Calu3 (cell line): ENCODE measurements at regions not wholly inside any gene's neighbourhood (a gene's known extent, or its start where the extent isn't known, plus 50 kb on each side); places are given as distances from the start of the nearest gene placed in this dataset.
"Not testable (repeated sequence)": the region's sequence is repeated elsewhere in the genome, so short reads cannot be mapped to it uniquely, and the experiment has no call there.

Source experiments
- BruUV-seq: library from RNA; stranded (reverse); fragments of 400-500 nt; replicated peaks from 2 replicates; lab custom pipeline; 2021; lab: Mats Ljungman, UMichigan
- CTCF ChIA-PET: fragments of 300-600 bp; sonication (Branson Sonifier 250); formaldehyde crosslinking; loops from one replicate; lab custom pipeline; 2022; ENCODE audit warnings: antibody characterized with exemption; lab: Charles Lee
- DNase-seq: peaks from one replicate; pipeline ENCODE4 v3.0.0; 2022
- H3K27ac Mint-ChIP-seq: one replicate; pipeline ENCODE4 v1.8.0; 2022; ENCODE audit warnings: mixed read lengths; ENCODE audit not compliant: unreplicated experiment
- H3K27me3 Mint-ChIP-seq: one replicate; pipeline ENCODE4 v1.8.0; 2022; ENCODE audit warnings: mixed read lengths; ENCODE audit not compliant: unreplicated experiment
- H3K36me3 Mint-ChIP-seq: one replicate; pipeline ENCODE4 v1.8.0; 2022; ENCODE audit warnings: mild to moderate bottlenecking, moderate library complexity, mixed read lengths; ENCODE audit not compliant: insufficient read depth, unreplicated experiment
- H3K4me1 Mint-ChIP-seq: one replicate; pipeline ENCODE4 v1.8.0; 2022; ENCODE audit warnings: mild to moderate bottlenecking, low read depth, mixed read lengths; ENCODE audit not compliant: unreplicated experiment
- H3K4me3 Mint-ChIP-seq: one replicate; pipeline ENCODE4 v1.8.0; 2022; ENCODE audit warnings: mild to moderate bottlenecking, low read depth, moderate library complexity, mixed read lengths; ENCODE audit not compliant: unreplicated experiment
- H3K9me3 Mint-ChIP-seq: one replicate; pipeline ENCODE4 v1.8.0; 2022; ENCODE audit warnings: low read depth, mixed read lengths; ENCODE audit not compliant: unreplicated experiment
- CTCF ChIP-seq: fragments of 200-600 bp; IDR thresholded peaks from one replicate; pipeline ENCODE4 v1.8.0; 2022; ENCODE audit warnings: antibody characterized with exemption; ENCODE audit not compliant: unreplicated experiment
- intact Hi-C: fragments of 100-400 bp; cut with micrococcal nuclease; formaldehyde crosslinking; loops from one replicate; pipeline ENCODE4 v1.10.0; 2022; ENCODE audit not compliant: unreplicated experiment

GRCh38 chr4:15202481-15202880 lies 200.2 kb downstream of the CPEB2 start:
- CTCF ChIA-PET = no interaction called here
- TF ChIP-seq CTCF = no peak

DNA sequence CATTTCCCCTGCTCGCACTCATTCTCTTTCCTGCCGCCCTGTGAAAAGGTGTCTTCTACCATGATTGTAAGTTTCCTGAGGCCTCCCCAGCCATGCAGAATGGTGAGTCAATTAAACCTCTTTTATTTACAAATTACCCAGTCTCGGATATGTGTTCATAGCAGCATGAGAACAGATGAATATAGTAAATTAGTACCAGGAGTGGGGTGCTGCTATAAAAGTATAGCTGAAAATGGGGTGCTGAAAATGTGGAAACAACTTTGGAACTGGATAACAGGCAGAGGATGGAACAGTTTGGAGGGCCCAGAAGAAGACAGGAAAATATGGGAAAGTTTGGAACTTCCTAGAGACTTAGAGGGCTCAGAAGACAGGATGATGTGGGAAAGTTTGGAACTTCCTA lies 204.2 kb downstream of the CPEB2 start:
- DNase-seq, H3K4me3 Mint-ChIP-seq, BruUV-seq, intact Hi-C loops, H3K36me3 Mint-ChIP-seq, H3K4me1 Mint-ChIP-seq, CTCF ChIA-PET, H3K9me3 Mint-ChIP-seq, H3K27me3 Mint-ChIP-seq, H3K27ac Mint-ChIP-seq: not testable (repeated sequence)

More at GRCh38 chr4:15202481-15202880, 200.2 kb downstream of the CPEB2 start:
- no peak for DNase-seq
- no peak overlapping the region for H3K27ac Mint-ChIP-seq
- peaks cover 7% of the 10 kb centered on the region for H3K9me3 Mint-ChIP-seq
- no TSS peak for BruUV-seq
- H3K27me3 Mint-ChIP-seq = no peaks in the 10 kb centered on the region
- H3K4me3 Mint-ChIP-seq = no peak overlapping the region
- intact Hi-C loops = no loop called here
- H3K36me3 Mint-ChIP-seq = no peaks in the 10 kb centered on the region
- H3K4me1 Mint-ChIP-seq = no peaks in the 10 kb centered on the region

DNA sequence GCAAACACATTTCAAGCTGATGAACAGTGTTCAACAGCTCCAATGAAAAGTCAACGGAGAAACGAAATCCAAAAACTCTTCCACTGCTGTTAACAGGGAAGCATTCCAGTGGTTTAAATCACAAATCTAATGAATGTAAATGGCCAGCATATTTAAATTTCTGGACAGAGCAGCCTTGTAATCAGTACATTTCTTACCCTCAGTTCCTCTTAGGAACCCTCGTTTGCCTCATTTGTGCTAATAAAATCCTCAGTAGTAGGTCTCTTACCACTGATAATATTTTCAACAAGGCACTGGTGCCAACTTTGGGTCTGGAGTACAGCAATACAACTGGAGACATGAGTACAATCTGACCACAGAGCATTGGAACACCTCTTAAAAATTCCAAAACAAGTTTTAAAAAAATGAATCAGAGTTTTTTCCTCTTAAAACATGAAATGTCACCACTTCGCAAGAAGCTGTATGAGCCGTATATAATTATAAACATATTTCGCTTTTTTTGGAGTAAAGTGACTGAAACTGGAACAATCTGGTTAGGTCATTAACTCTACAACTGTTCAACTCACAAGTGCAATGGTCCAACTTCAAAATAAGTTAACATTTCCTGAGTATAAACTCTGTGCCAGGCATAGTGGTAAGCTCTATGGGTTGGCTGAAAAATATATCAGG lies 211.2 kb downstream of the CPEB2 start:
- Mint-ChIP-seq H3K27ac (no peak overlapping the region), H3K4me3 (no peak overlapping the region), H3K4me1 (no peaks in the 10 kb centered on the region), H3K9me3 (no peaks in the 10 kb centered on the region), H3K27me3 (no peaks in the 10 kb centered on the region), H3K36me3 (no peaks in the 10 kb centered on the region)
- intact Hi-C loops = no loop called here
- no peak for TF ChIP-seq CTCF
- CTCF ChIA-PET = no interaction called here
- no TSS peak for BruUV-seq
- no peak for DNase-seq

DNA sequence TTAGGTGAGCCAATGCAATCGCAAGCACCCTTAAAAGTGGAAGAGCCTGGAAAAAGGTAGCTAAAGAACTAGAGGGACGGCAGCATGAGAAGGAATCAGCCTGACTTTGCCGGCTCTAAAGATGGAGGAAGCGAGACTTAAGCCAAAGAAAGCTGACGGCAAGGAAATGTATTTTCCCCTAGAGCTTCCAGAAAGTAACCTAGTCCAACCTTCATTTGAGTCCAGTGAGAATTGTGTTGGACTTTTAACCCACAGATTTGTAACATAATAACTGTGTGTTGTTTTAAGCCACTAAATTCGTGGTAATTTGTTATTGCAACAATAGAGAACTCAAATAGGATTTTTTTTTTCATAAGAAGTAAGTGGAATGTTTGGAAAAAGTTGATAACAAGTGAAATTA lies 212.7 kb upstream of the C1QTNF7 start:
- CTCF ChIA-PET = no interaction called here
- no peak for DNase-seq
- H3K36me3 Mint-ChIP-seq = no peaks in the 10 kb centered on the region
- TF ChIP-seq CTCF = no peak
- no peak overlapping the region for H3K27ac Mint-ChIP-seq
- H3K4me3 Mint-ChIP-seq = no peak overlapping the region
- no TSS peak for BruUV-seq
- no peaks in the 10 kb centered on the region for H3K9me3 Mint-ChIP-seq
- intact Hi-C loops = no loop called here
- H3K27me3 Mint-ChIP-seq = no peaks in the 10 kb centered on the region
- no peaks in the 10 kb centered on the region for H3K4me1 Mint-ChIP-seq

- no peak for TF ChIP-seq CTCF
- H3K27me3 Mint-ChIP-seq = no peaks in the 10 kb centered on the region
- BruUV-seq = no TSS peak
- intact Hi-C loops = no loop called here
- H3K36me3 Mint-ChIP-seq = no peaks in the 10 kb centered on the region
- no peak overlapping the region for H3K27ac Mint-ChIP-seq
- CTCF ChIA-PET = no interaction called here
- no peaks in the 10 kb centered on the region for H3K4me1 Mint-ChIP-seq
- no peak for DNase-seq
- no peak overlapping the region for H3K4me3 Mint-ChIP-seq
- no peaks in the 10 kb centered on the region for H3K9me3 Mint-ChIP-seq
These were observed 201.6 kb upstream of the C1QTNF7 start for GRCh38 chr4:15226203-15226602.
